Erythroblast (primary cell): ENCODE measurements at regions not wholly inside any gene's neighbourhood (a gene's known extent, or its start where the extent isn't known, plus 50 kb on each side); places are given as distances from the start of the nearest gene placed in this dataset.

Source experiments
- DNase-seq, 2 experiments: peaks; one replicate each; lab custom pipeline; 2025; lab: John Stamatoyannopoulos, UW
- GATA1 ChIP-seq: IDR thresholded peaks from 2 replicates; pipeline ENCODE4 v1.6.1; 2011; ENCODE audit warnings: low read depth, mild to moderate bottlenecking, control low read depth, low read length, moderate library complexity
- POLR2A ChIP-seq: IDR thresholded peaks from 2 replicates; pipeline ENCODE4 v1.6.1; 2011; ENCODE audit warnings: mild to moderate bottlenecking, low read length

- no peak for DNase-seq
- TF ChIP-seq GATA1 = no peak
- no peak for TF ChIP-seq POLR2A
Measured at GRCh38 chr3:64392001-64392400, 166.7 kb upstream of the PRICKLE2 start.

GRCh38 chr3:64390893-64391292 lies 165.6 kb upstream of the PRICKLE2 start:
- DNase-seq = no peak
- TF ChIP-seq POLR2A = no peak
- TF ChIP-seq GATA1 = no peak

DNA sequence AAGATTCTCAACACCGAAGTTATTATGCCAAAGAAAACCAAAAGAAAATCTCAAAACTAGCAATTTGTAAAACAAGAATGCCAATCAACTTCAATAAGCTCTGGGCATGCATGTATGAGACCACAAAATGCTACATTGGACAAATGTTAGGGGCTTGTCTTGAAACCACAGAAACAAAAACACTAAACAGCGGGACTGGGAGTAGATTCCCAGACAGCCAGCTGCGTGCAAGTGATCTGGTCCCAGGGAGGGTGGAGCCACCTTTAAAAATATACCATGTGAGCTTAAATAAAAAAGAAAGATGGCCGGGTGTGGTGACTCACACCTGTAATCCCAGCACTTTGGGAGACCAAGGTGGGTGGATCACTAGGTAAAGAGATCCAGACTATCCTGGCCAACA lies 163.6 kb upstream of the PRICKLE2 start:
- TF ChIP-seq GATA1 = no peak
- DNase-seq = no peak

- no peak for TF ChIP-seq POLR2A
- no peak for TF ChIP-seq GATA1
- DNase-seq = no peak
Measured at GRCh38 chr3:64387688-64388087, 162.4 kb upstream of the PRICKLE2 start.

- DNase-seq = no peak
- TF ChIP-seq GATA1 = no peak
- TF ChIP-seq POLR2A = no peak
Measured at GRCh38 chr3:64385277-64385676, 160.0 kb upstream of the PRICKLE2 start.

DNA sequence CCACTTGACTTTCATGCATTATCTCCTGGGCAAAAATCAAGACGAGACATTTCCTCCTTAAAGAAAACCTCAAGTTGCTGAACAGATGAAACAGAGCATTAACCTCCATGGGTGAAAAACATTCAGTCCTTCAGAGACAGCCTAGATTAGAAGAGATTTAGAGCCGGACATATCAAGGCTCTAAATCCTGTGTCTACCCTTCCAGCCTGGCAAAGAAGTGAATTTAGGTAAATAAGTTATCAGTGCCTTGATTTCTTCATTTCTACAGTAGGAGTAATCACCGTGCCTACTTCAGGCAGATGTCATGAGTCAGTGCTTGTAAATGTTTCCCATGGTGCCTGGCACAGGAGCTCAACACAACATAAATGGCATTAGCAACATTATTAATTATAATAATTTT lies 159.3 kb upstream of the PRICKLE2 start:
- DNase-seq = no peak
- TF ChIP-seq POLR2A (no peak), GATA1 (no peak)

- DNase-seq = no peak
- TF ChIP-seq POLR2A (no peak), GATA1 (no peak)
Measured at GRCh38 chr3:64382153-64382552, 156.9 kb upstream of the PRICKLE2 start.

DNA sequence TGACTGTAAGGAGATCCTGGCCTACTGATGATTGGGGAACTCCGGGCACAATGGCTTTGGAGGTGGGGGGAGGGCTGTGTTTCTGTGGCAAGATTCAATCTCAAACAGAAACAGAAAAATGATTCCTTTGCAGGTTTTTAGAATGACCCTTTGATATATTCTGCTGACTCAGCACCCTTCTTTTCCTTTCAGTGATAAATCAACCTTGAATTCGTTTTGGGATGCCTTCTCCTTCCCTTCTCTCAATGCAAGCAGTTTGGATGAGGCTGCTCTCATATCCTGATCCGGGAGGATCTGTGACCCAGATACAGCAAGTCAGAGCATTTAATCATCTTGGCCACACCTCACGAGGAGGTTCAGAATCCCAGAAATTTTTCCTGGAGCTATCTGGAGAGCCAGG lies 156.1 kb upstream of the PRICKLE2 start:
- DNase-seq = no peak
- TF ChIP-seq POLR2A (no peak), GATA1 (no peak)

DNA sequence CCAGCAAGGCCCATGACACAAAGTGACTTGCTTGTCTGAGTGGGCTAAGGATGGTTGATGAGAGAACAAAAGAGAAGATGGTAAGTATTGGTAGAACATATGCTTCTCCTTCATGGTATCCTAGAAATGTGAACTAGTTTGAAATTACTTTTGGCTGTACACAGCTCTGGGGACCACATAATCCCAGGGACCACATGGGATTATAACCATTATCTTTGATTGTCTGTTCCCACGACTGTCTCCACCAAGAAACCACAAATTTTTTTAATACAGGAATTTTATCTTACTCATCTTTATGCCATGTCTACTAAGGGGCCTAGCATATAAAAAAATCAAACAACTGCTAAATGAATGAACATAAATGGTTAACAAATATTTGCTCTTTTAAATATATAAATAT lies 155.3 kb upstream of the PRICKLE2 start:
- TF ChIP-seq GATA1 (no peak), POLR2A (no peak)
- DNase-seq = no peak

DNA sequence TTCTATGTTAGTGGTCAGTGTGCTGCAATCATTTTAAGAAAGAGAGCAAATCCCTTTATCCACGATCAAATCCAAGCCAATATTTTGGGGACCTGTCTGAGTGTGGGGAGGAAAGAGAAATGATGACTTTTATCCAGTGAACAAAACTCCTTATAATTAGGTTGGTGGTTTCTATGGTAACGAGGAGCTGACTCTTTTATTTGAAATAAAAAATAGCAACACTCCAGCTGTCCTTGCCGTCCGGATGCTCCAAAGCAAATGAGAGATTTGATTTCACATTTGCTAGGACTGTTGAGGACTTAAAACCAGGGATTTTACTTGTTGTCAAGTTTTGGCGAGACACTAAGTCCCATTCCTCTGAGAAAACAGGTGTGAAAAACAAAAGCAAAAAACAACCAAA lies 154.0 kb upstream of the PRICKLE2 start:
- no peak for TF ChIP-seq GATA1
- TF ChIP-seq POLR2A = no peak
- DNase-seq = no peak

- TF ChIP-seq POLR2A (no peak), GATA1 (no peak)
- no peak for DNase-seq
Measured at GRCh38 chr3:64377942-64378341, 152.7 kb upstream of the PRICKLE2 start.

GRCh38 chr3:64375737-64376136 lies 150.5 kb upstream of the PRICKLE2 start:
- TF ChIP-seq GATA1 = no peak
- no peak for TF ChIP-seq POLR2A
- DNase-seq = no peak

- no peak for DNase-seq
- TF ChIP-seq POLR2A = no peak
- no peak for TF ChIP-seq GATA1
Measured at GRCh38 chr3:64369390-64369789, 144.1 kb upstream of the PRICKLE2 start.

DNA sequence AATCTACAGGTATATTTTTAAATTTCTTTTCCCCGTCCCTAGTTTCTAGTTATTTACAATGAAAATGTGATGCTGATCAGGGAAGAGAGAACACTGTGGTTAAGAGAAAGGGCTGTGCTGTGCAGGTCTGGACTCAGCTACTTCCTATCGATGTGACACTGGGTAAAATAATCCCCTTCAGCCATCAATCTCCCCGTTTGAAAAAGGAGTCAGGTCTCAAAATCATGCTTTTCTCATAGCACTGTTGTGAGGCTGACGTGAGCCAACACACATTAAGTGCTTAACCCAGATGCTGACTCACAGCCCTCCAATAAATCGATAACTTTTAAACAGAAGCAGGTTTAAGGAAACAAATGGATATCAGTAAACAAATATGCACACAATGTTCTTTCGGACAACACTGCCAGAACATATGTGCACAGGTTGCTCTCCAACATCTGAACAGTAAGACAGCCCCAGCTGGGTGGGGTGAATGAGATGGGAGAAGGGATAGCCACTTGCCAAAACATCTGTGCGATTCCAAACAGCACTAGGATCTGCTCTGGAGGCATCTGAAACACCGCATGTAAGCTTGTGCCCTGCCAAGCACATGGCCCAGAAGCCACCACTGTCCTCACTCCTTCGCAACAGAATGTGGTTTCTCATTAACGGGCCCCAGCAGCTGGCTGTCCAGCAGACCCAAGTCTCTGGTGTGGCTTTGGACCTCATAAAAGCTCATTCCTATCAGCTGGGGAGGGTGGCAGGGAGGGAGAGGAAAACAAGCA lies 143.2 kb upstream of the PRICKLE2 start:
- no peak for DNase-seq
- TF ChIP-seq GATA1 (no peak), POLR2A (no peak)

DNA sequence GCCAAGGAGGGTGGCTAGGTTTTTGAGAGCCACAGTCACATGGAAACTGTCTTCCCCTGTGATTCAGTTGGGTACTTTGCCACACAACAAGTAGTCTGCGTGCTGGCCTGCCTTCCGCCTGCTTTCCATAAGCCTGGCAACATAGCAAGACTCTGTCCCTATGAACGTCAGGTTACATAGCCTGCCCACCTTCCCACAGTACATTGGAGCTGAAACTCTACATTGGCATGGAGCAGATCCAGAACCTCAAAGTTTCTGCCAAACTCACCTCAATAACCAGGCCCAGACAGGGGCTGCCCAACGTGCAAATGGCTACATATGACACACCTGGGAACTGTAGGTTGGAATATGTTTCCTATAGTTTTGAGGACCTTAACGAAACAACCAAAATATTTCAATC lies 140.6 kb upstream of the PRICKLE2 start:
- no peak for DNase-seq
- TF ChIP-seq GATA1 = no peak
- no peak for TF ChIP-seq POLR2A

GRCh38 chr3:64363842-64364241 lies 138.6 kb upstream of the PRICKLE2 start:
- TF ChIP-seq POLR2A (no peak), GATA1 (no peak)

More at GRCh38 chr3:64363842-64364241, 138.6 kb upstream of the PRICKLE2 start:
- DNase-seq = no peak
